HepG2 (cell line): ENCODE measurements at regions not wholly inside any gene's neighbourhood (a gene's known extent, or its start where the extent isn't known, plus 50 kb on each side); places are given as distances from the start of the nearest gene placed in this dataset.

ENCODE experiments used
- ATAC-seq: fragments of 200-7000 bp; cut with Tn5 transposase; 3 replicates; pipeline ENCODE4 v1.9.1; 2020; ENCODE audit warnings: mild to moderate bottlenecking, moderate library complexity
- BruUV-seq: library from RNA; stranded (reverse); fragments of 400-500 nt; replicated peaks from 2 replicates; lab custom pipeline; 2021; lab: Mats Ljungman, UMichigan
- CTCF ChIA-PET: fragments of 300-600 bp; formaldehyde crosslinking; extraction: SDS; loops from one replicate; lab custom pipeline; 2021; ENCODE audit warnings: low total read pairs, inconsistent platforms, low intra/inter-chr PET ratio; lab: Yijun Ruan, JAX
- POLR2A ChIA-PET: fragments of 350-600 bp; sonication (Branson Sonifier 250); formaldehyde crosslinking; loops from one replicate; lab custom pipeline; 2020; ENCODE audit warnings: antibody characterized with exemption, inconsistent platforms; lab: Yijun Ruan, JAX
- DNase-seq: peaks from one replicate; pipeline ENCODE4 v3.0.0-alpha.2; 2015; ENCODE audit warnings: low spot score
- FAIRE-seq: peaks from 3 replicates; lab custom pipeline; 2011; peaks lifted over from hg19 to GRCh38; lab: Jason Lieb, UNC
- H2AFZ ChIP-seq: one replicate; pipeline ENCODE4 v1.6.1; 2011; ENCODE audit warnings: low read length, inconsistent platforms
- H3K27ac ChIP-seq: fragments of 300-600 bp; 3 replicates; pipeline ENCODE4 v1.8.0; 2011; ENCODE audit warnings: mixed run types, mild to moderate bottlenecking, mixed read lengths, low read length, inconsistent platforms; ENCODE audit not compliant: insufficient read depth; ENCODE audit errors: extremely low read length
- H3K27me3 ChIP-seq, 2 experiments: fragments of 200-600 bp in 1 of 2; 2 replicates in 1 of 2; 3 replicates in 1 of 2; pipeline versions ENCODE4 v1.6.0 to v1.8.0; 2011; ENCODE audit warnings: low read length in 2 of 2, mild to moderate bottlenecking in 2 of 2, moderate library complexity in 2 of 2, inconsistent platforms in 1 of 2; ENCODE audit not compliant: insufficient read depth in 2 of 2, control insufficient read depth in 1 of 2
- H3K36me3 ChIP-seq, 2 experiments: fragments of 200-600 bp in 1 of 2; replicated peaks in 1 of 2; 2 replicates in 1 of 2; 3 replicates in 1 of 2; pipeline versions ENCODE4 v1.5.1 to v1.8.0; 2011; ENCODE audit warnings: low read length in 2 of 2, inconsistent platforms in 1 of 2; ENCODE audit not compliant: insufficient read depth in 2 of 2, control insufficient read depth in 1 of 2
- H3K4me1 ChIP-seq: 2 replicates; pipeline ENCODE4 v1.5.1; 2012; ENCODE audit warnings: low read length, inconsistent platforms; ENCODE audit not compliant: insufficient read depth
- H3K4me2 ChIP-seq: 2 replicates; pipeline ENCODE4 v1.6.0; 2011; ENCODE audit warnings: low read depth, low read length, inconsistent platforms
- H3K4me3 ChIP-seq, 3 experiments: fragments of 200-600 bp in 1 of 3; sonication (generic), shearing (Covaris generic) in 1 of 3; replicated peaks in 1 of 3; 2 replicates each; pipeline ENCODE4 v1.5.1; 2011 to 2016; ENCODE audit warnings: low read length in 3 of 3, inconsistent platforms in 2 of 3, low read depth in 2 of 3, mild to moderate bottlenecking in 2 of 3, control low read depth in 1 of 3, mixed read lengths in 1 of 3; ENCODE audit not compliant: insufficient read depth in 1 of 3
- H3K79me2 ChIP-seq: one replicate; pipeline ENCODE4 v1.6.1; 2011; ENCODE audit warnings: low read length, inconsistent platforms; ENCODE audit not compliant: insufficient read depth
- H3K9ac ChIP-seq: 2 replicates; pipeline ENCODE4 v1.6.0; 2011; ENCODE audit warnings: mild to moderate bottlenecking, low read depth, low read length, inconsistent platforms; ENCODE audit not compliant: insufficient read depth
- H3K9me3 ChIP-seq: 2 replicates; pipeline ENCODE4 v1.5.1; 2012; ENCODE audit warnings: mild to moderate bottlenecking, low read length
- H4K20me1 ChIP-seq: 2 replicates; pipeline ENCODE4 v1.6.0; 2011; ENCODE audit warnings: inconsistent platforms, mild to moderate bottlenecking, low read length, moderate library complexity; ENCODE audit not compliant: insufficient read depth
- DRAP1 ChIP-seq: IDR thresholded peaks from 2 replicates; pipeline ENCODE4 v1.6.1; 2016; ENCODE audit warnings: missing genetic modification reagents, missing compliant biosample characterization
- FLYWCH1 ChIP-seq: sonication (generic); formaldehyde crosslinking; IDR thresholded peaks from 2 replicates; pipeline ENCODE4 v1.8.1; 2023; ENCODE audit warnings: mild to moderate bottlenecking, missing genetic modification reagents
- FOXK1 ChIP-seq: sonication (generic); formaldehyde crosslinking; IDR thresholded peaks from 2 replicates; pipeline ENCODE4 v1.4.0; 2020; ENCODE audit warnings: low read depth, missing genetic modification reagents, borderline replicate concordance
- GABPA ChIP-seq, 2 experiments: IDR thresholded peaks; 2 replicates each; pipeline ENCODE4 v1.6.1; 2011 to 2016; ENCODE audit warnings: low read depth in 2 of 2, low read length in 1 of 2, missing biosample characterization in 1 of 2, missing genetic modification characterization in 1 of 2
- GFI1 ChIP-seq: sonication (generic); formaldehyde crosslinking; IDR thresholded peaks from 2 replicates; pipeline ENCODE4 v1.5.0; 2020; ENCODE audit warnings: missing genetic modification reagents, mild to moderate bottlenecking, borderline replicate concordance
- HOXD1 ChIP-seq: sonication (generic); formaldehyde crosslinking; IDR thresholded peaks from 2 replicates; pipeline ENCODE4 v1.5.0; 2020; ENCODE audit warnings: missing genetic modification reagents
- MIER2 ChIP-seq: IDR thresholded peaks from 2 replicates; pipeline ENCODE4 v1.6.1; 2016; ENCODE audit warnings: missing biosample characterization, missing genetic modification reagents
- SP5 ChIP-seq: IDR thresholded peaks from 2 replicates; pipeline ENCODE4 v1.6.1; 2016; ENCODE audit warnings: low read depth, borderline replicate concordance
- TBP ChIP-seq: sonication (generic); formaldehyde crosslinking; IDR thresholded peaks from 2 replicates; pipeline ENCODE4 v1.5.0; 2020; ENCODE audit warnings: missing genetic modification reagents
- TFE3 ChIP-seq: IDR thresholded peaks from 2 replicates; pipeline ENCODE4 v1.6.1; 2016
- ZBTB38 ChIP-seq: sonication (generic); formaldehyde crosslinking; IDR thresholded peaks from 2 replicates; pipeline ENCODE4 v1.5.1; 2020; ENCODE audit warnings: mild to moderate bottlenecking, missing genetic modification reagents
- ZKSCAN5 ChIP-seq: sonication (generic); formaldehyde crosslinking; IDR thresholded peaks from 2 replicates; pipeline ENCODE4 v1.5.1; 2020; ENCODE audit warnings: mild to moderate bottlenecking, missing genetic modification reagents
- ZNF234 ChIP-seq: sonication (generic); formaldehyde crosslinking; conservative IDR thresholded peaks from 2 replicates; pipeline ENCODE4 v1.5.1; 2020; ENCODE audit warnings: mild to moderate bottlenecking, missing genetic modification reagents
- ZNF503 ChIP-seq: sonication (generic); formaldehyde crosslinking; IDR thresholded peaks from 2 replicates; pipeline ENCODE4 v1.4.0; 2020; ENCODE audit warnings: missing genetic modification reagents
- ZNF512B ChIP-seq: sonication (generic); formaldehyde crosslinking; IDR thresholded peaks from 2 replicates; pipeline ENCODE4 v1.5.1; 2020; ENCODE audit warnings: missing genetic modification reagents, mild to moderate bottlenecking, borderline replicate concordance
- ZNF577 ChIP-seq: sonication (generic); formaldehyde crosslinking; IDR thresholded peaks from 2 replicates; pipeline ENCODE4 v1.4.0; 2020; ENCODE audit warnings: mild to moderate bottlenecking, low read depth, missing genetic modification reagents, borderline replicate concordance
- ZNF776 ChIP-seq: sonication (generic); formaldehyde crosslinking; IDR thresholded peaks from 2 replicates; pipeline ENCODE4 v1.4.0; 2020; ENCODE audit warnings: mild to moderate bottlenecking, missing genetic modification reagents
- ZNF850 ChIP-seq: sonication (generic); formaldehyde crosslinking; conservative IDR thresholded peaks from 2 replicates; pipeline ENCODE4 v1.9.0; 2021; ENCODE audit warnings: mild to moderate bottlenecking, missing genetic modification reagents
- ZSCAN20 ChIP-seq: sonication (generic); formaldehyde crosslinking; IDR thresholded peaks from 2 replicates; pipeline ENCODE4 v1.4.0; 2020; ENCODE audit warnings: missing genetic modification reagents, mild to moderate bottlenecking, borderline replicate concordance
- WGBS: methylation state at CpG from one replicate; pipeline ENCODE4 v1.1.6; 2017; ENCODE audit warnings: low lambda C conversion rate; 5-methylcytosine and 5-hydroxymethylcytosine counted together
- in situ Hi-C: cut with HindIII; loops from 2 replicates; pipeline ENCODE4 v1.10.0; 2017; ENCODE audit warnings: low pct_unique_long_range_greater_than_20kb; ENCODE audit not compliant: extremely low pct_ligation_motif_present
- intact Hi-C: fragments of 100-400 bp; cut with micrococcal nuclease; formaldehyde crosslinking; loops from one replicate; pipeline ENCODE4 v1.10.0; 2022; ENCODE audit not compliant: unreplicated experiment

- TF ChIP-seq ZNF512B (no peak), HOXD1 (CRISPR knock-in tag) (no peak), DRAP1 (no peak), ZNF850 (CRISPR knock-in tag) (no peak), SP5 (CRISPR knock-in tag) (no peak), ZKSCAN5 (CRISPR knock-in tag) (no peak), ZSCAN20 (no peak)
Measured at GRCh38 chr3:67858492-67858891, 204.1 kb upstream of the SUCLG2 start (continued).

GRCh38 chr3:67856718-67857117, 202.3 kb upstream of the SUCLG2 start:
- Histone ChIP-seq H3K4me3 (no peak overlapping the region), H3K27ac (no peak overlapping the region), H3K9ac (no peak overlapping the region), H3K36me3 (no peaks in the 10 kb centered on the region), H3K79me2 (no peaks in the 10 kb centered on the region), H3K4me1 (no peaks in the 10 kb centered on the region), H3K9me3 (no peaks in the 10 kb centered on the region), H3K4me2 (no peak overlapping the region), H3K27me3 (no peaks in the 10 kb centered on the region), H4K20me1 (no peaks in the 10 kb centered on the region), H2AFZ (no peak overlapping the region)
- intact Hi-C loops, result no loop called here
- no TSS peak for BruUV-seq
- in situ Hi-C loops, result loop anchor here (25.0 kb wide), 1 partner anchor 744 kb away; no protein-coding TSS in a partner anchor
- ATAC-seq, result no peak
- FAIRE-seq, result no peak
- WGBS, result 40% methylated on average over 7 of the region's 7 CpGs
- CTCF ChIA-PET, result no interaction called here
- no peak for DNase-seq
- POLR2A ChIA-PET, result no interaction called here
- TF ChIP-seq GABPA (IDR thresholded peaks at IDR 0.05; ENCODE audit: low read depth, low read length), result no peak
- TF ChIP-seq GABPA (CRISPR knock-in tag; IDR thresholded peaks at IDR 0.05; ENCODE audit: low read depth), result no peak
- TF ChIP-seq ZBTB38 (CRISPR knock-in tag), result no peak
- TF ChIP-seq GFI1 (CRISPR knock-in tag), result no peak
- TF ChIP-seq FLYWCH1 (CRISPR knock-in tag), result no peak
- TF ChIP-seq ZNF503 (CRISPR knock-in tag), result no peak
- TF ChIP-seq ZNF577, result no peak
- TF ChIP-seq FOXK1, result no peak
- no peak for TF ChIP-seq MIER2 (CRISPR knock-in tag)
- no peak for TF ChIP-seq ZNF234
- TF ChIP-seq TFE3, result no peak
- no peak for TF ChIP-seq TBP
- TF ChIP-seq ZNF776 (CRISPR knock-in tag), result no peak
- TF ChIP-seq ZNF850 (CRISPR knock-in tag), result no peak
